ENCODE measurements at regions not wholly inside any gene's neighbourhood (a gene's known extent, or its start where the extent isn't known, plus 50 kb on each side); places are given as distances from the start of the nearest gene placed in this dataset.

- no peak overlapping the region for H3K4me3 ChIP-seq (ENCODE audit: low read depth, poor library complexity, severe bottlenecking)
- intact Hi-C loops (cut with DNase I; ENCODE audit: low total_unique reads), result no loop called here
- WGBS, 2 donors, result 61% methylated on average over 1 of the region's 1 CpG; no CpG with 5 or more reads in 1 of the 2 donors
- DNase-seq (ENCODE audit: low spot score in 2 of 2), result no peak
- TF ChIP-seq CTCF (IDR thresholded peaks at IDR 0.05) (no peak), POLR2A (IDR thresholded peaks at IDR 0.05) (no peak)
Measured at GRCh38 chrY:12555005-12555404, 146.0 kb upstream of the USP9Y start.

- intact Hi-C loops (cut with DNase I; ENCODE audit: low total_unique reads), result no loop called here
- WGBS, 2 donors, result 96% methylated on average over 4 of the region's 4 CpGs; no CpG with 5 or more reads in 1 of the 2 donors
- no peak overlapping the region for H3K4me3 ChIP-seq (ENCODE audit: low read depth, poor library complexity, severe bottlenecking)
- no peak for DNase-seq (ENCODE audit: low spot score in 2 of 2)
- TF ChIP-seq POLR2A (IDR thresholded peaks at IDR 0.05), result no peak
- TF ChIP-seq CTCF (IDR thresholded peaks at IDR 0.05), result no peak
Measured at GRCh38 chrY:12559007-12559406, 142.0 kb upstream of the USP9Y start.

- no peak overlapping the region for H3K4me3 ChIP-seq (ENCODE audit: low read depth, poor library complexity, severe bottlenecking)
- intact Hi-C loops (cut with DNase I; ENCODE audit: low total_unique reads), result no loop called here
- TF ChIP-seq POLR2A (IDR thresholded peaks at IDR 0.05) (no peak), CTCF (IDR thresholded peaks at IDR 0.05) (no peak)
- no peak for DNase-seq (ENCODE audit: low spot score in 2 of 2)
- WGBS, 2 donors, result 62% methylated on average over 5 of the region's 5 CpGs; no CpG with 5 or more reads in 1 of the 2 donors
Measured at GRCh38 chrY:12576278-12576677, 124.8 kb upstream of the USP9Y start.

- intact Hi-C loops (cut with DNase I; ENCODE audit: low total_unique reads), result no loop called here
- 60% methylated on average over 5 of the region's 5 CpGs; no CpG with 5 or more reads in 1 of the 2 donors for WGBS, 2 donors
- no peak for TF ChIP-seq CTCF (IDR thresholded peaks at IDR 0.05)
- TF ChIP-seq POLR2A (IDR thresholded peaks at IDR 0.05), result no peak
- no peak for DNase-seq (ENCODE audit: low spot score in 2 of 2)
- no peak overlapping the region for H3K4me3 ChIP-seq (ENCODE audit: low read depth, poor library complexity, severe bottlenecking)
Measured at GRCh38 chrY:12593532-12594216, 107.4 kb upstream of the USP9Y start.

- intact Hi-C loops (cut with DNase I; ENCODE audit: low total_unique reads), result no loop called here
- DNase-seq (ENCODE audit: low spot score in 2 of 2), result no peak
- no peak for TF ChIP-seq CTCF (IDR thresholded peaks at IDR 0.05)
- TF ChIP-seq POLR2A (IDR thresholded peaks at IDR 0.05), result no peak
- no peak overlapping the region for H3K4me3 ChIP-seq (ENCODE audit: low read depth, poor library complexity, severe bottlenecking)
- 79% methylated on average over 5 of the region's 5 CpGs; no CpG with 5 or more reads in 1 of the 2 donors for WGBS, 2 donors
Measured at GRCh38 chrY:12598783-12599182, 102.2 kb upstream of the USP9Y start.

GRCh38 chrY:12605426-12605825, 95.6 kb upstream of the USP9Y start:
- TF ChIP-seq POLR2A (IDR thresholded peaks at IDR 0.05) (no peak), CTCF (IDR thresholded peaks at IDR 0.05) (no peak)
- no peak overlapping the region for H3K4me3 ChIP-seq (ENCODE audit: low read depth, poor library complexity, severe bottlenecking)

More at GRCh38 chrY:12605426-12605825, 95.6 kb upstream of the USP9Y start:
- no peak for DNase-seq (ENCODE audit: low spot score in 2 of 2)
- 100% methylated on average over 1 of the region's 2 CpGs; no CpG with 5 or more reads in 1 of the 2 donors for WGBS, 2 donors
- intact Hi-C loops (cut with DNase I; ENCODE audit: low total_unique reads), result no loop called here
